K562 (cell line): ENCODE measurements at regions not wholly inside any gene's neighbourhood (a gene's known extent, or its start where the extent isn't known, plus 50 kb on each side); places are given as distances from the start of the nearest gene placed in this dataset.

Source experiments
- JUND ChIP-seq, 2 experiments: IDR thresholded peaks; 2 replicates in 1 of 2; 3 replicates in 1 of 2; pipeline ENCODE4 v1.6.1; 2011; ENCODE audit warnings: borderline replicate concordance in 2 of 2, low read depth in 2 of 2, low read length in 2 of 2, improper control_type of control experiment in 1 of 2, missing biosample characterization in 1 of 2, missing genetic modification characterization in 1 of 2, missing genetic modification reagents in 1 of 2
- KDM1A ChIP-seq, 2 experiments: fragments of 450-650 bp; IDR thresholded peaks; 2 replicates each; pipeline ENCODE4 v1.6.1; 2016; ENCODE audit warnings: mild to moderate bottlenecking in 2 of 2
- MXI1 ChIP-seq: IDR thresholded peaks from 2 replicates; pipeline ENCODE4 v1.6.1; 2011; ENCODE audit warnings: low read depth, mild to moderate bottlenecking, improper control_type of control experiment, low read length
- NCOA1 ChIP-seq: fragments of 450-650 bp; IDR thresholded peaks from 2 replicates; pipeline ENCODE4 v1.6.1; 2016; ENCODE audit warnings: low read depth
- NCOA2 ChIP-seq, 2 experiments: fragments of 450-650 bp; IDR thresholded peaks; 2 replicates each; pipeline ENCODE4 v1.6.1; 2018; ENCODE audit warnings: mild to moderate bottlenecking in 2 of 2, moderate library complexity in 1 of 2; ENCODE audit not compliant: partially characterized antibody in 2 of 2
- TCFL5 ChIP-seq: fragments of 250-450 bp; sonication (Bioruptor Pico); conservative IDR thresholded peaks from 2 replicates; pipeline ENCODE4 v1.6.1; 2021; ENCODE audit warnings: mild to moderate bottlenecking, moderate library complexity, matching md5 sums
- ZNF217 ChIP-seq: sonication (generic); formaldehyde crosslinking; IDR thresholded peaks from 2 replicates; pipeline ENCODE4 v1.8.0; 2022; ENCODE audit warnings: mild to moderate bottlenecking, missing genetic modification reagents
- ZNF609 ChIP-seq: sonication (generic); formaldehyde crosslinking; IDR thresholded peaks from 2 replicates; pipeline ENCODE4 v1.8.1; 2023; ENCODE audit warnings: missing genetic modification reagents, mild to moderate bottlenecking, borderline replicate concordance
- ZNF778 ChIP-seq: fragments of 450-650 bp; formaldehyde crosslinking; IDR thresholded peaks from 2 replicates; pipeline ENCODE4 v1.4.0; 2020; ENCODE audit warnings: mild to moderate bottlenecking, moderate library complexity
- TF ChIP-seq, protein P1 (sequence below), 3 experiments: fragments of 200-800 bp in 1 of 3; fragments of 250-450 bp in 1 of 3; fragments of 450-650 bp in 1 of 3; sonication (Bioruptor Pico) in 1 of 3; sonication (Bioruptor generic) in 1 of 3; formaldehyde crosslinking in 1 of 3; IDR thresholded peaks; 2 replicates each; pipeline versions ENCODE4 v1.6.1 to v1.8.0; 2016 to 2022; ENCODE audit warnings: mild to moderate bottlenecking in 2 of 3, missing genetic modification characterization in 2 of 3, missing compliant biosample characterization in 1 of 3, moderate library complexity in 1 of 3
- TF ChIP-seq, protein P2 (sequence below): fragments of 450-650 bp; IDR thresholded peaks from 2 replicates; pipeline ENCODE4 v1.6.1; 2016; ENCODE audit warnings: low read depth, mild to moderate bottlenecking, moderate library complexity

GRCh38 chr2:6730003-6730402 is 135.7 kb downstream of the CMPK2 start (continued):
- no peak for TF ChIP-seq TCFL5 (CRISPR knock-in tag)
- TF ChIP-seq NCOA2 (IDR thresholded peaks at IDR 0.05; ENCODE audit: partially characterized antibody in 2 of 2): no peak
- TF ChIP-seq, protein P1, sequence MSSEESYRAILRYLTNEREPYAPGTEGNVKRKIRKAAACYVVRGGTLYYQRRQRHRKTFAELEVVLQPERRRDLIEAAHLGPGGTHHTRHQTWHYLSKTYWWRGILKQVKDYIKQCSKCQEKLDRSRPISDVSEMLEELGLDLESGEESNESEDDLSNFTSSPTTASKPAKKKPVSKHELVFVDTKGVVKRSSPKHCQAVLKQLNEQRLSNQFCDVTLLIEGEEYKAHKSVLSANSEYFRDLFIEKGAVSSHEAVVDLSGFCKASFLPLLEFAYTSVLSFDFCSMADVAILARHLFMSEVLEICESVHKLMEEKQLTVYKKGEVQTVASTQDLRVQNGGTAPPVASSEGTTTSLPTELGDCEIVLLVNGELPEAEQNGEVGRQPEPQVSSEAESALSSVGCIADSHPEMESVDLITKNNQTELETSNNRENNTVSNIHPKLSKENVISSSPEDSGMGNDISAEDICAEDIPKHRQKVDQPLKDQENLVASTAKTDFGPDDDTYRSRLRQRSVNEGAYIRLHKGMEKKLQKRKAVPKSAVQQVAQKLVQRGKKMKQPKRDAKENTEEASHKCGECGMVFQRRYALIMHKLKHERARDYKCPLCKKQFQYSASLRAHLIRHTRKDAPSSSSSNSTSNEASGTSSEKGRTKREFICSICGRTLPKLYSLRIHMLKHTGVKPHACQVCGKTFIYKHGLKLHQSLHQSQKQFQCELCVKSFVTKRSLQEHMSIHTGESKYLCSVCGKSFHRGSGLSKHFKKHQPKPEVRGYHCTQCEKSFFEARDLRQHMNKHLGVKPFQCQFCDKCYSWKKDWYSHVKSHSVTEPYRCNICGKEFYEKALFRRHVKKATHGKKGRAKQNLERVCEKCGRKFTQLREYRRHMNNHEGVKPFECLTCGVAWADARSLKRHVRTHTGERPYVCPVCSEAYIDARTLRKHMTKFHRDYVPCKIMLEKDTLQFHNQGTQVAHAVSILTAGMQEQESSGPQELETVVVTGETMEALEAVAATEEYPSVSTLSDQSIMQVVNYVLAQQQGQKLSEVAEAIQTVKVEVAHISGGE (CRISPR knock-in tag; IDR thresholded peaks at IDR 0.05): no peak
- TF ChIP-seq MXI1: no peak
- TF ChIP-seq ZNF217 (CRISPR knock-in tag): no peak
- TF ChIP-seq JUND (IDR thresholded peaks at IDR 0.05; ENCODE audit: borderline replicate concordance, low read depth, low read length): no peak
- no peak for TF ChIP-seq JUND (tag; IDR thresholded peaks at IDR 0.05; ENCODE audit: borderline replicate concordance, low read depth, low read length)
- TF ChIP-seq ZNF778 (CRISPR knock-in tag): no peak
- no peak for TF ChIP-seq KDM1A (IDR thresholded peaks at IDR 0.05)
- TF ChIP-seq NCOA1: no peak
- TF ChIP-seq, protein P2, sequence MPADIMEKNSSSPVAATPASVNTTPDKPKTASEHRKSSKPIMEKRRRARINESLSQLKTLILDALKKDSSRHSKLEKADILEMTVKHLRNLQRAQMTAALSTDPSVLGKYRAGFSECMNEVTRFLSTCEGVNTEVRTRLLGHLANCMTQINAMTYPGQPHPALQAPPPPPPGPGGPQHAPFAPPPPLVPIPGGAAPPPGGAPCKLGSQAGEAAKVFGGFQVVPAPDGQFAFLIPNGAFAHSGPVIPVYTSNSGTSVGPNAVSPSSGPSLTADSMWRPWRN: no peak
- no peak for TF ChIP-seq ZNF609 (CRISPR knock-in tag)
